ENCODE measurements at regions not wholly inside any gene's neighbourhood (a gene's known extent, or its start where the extent isn't known, plus 50 kb on each side); places are given as distances from the start of the nearest gene placed in this dataset.

DNA sequence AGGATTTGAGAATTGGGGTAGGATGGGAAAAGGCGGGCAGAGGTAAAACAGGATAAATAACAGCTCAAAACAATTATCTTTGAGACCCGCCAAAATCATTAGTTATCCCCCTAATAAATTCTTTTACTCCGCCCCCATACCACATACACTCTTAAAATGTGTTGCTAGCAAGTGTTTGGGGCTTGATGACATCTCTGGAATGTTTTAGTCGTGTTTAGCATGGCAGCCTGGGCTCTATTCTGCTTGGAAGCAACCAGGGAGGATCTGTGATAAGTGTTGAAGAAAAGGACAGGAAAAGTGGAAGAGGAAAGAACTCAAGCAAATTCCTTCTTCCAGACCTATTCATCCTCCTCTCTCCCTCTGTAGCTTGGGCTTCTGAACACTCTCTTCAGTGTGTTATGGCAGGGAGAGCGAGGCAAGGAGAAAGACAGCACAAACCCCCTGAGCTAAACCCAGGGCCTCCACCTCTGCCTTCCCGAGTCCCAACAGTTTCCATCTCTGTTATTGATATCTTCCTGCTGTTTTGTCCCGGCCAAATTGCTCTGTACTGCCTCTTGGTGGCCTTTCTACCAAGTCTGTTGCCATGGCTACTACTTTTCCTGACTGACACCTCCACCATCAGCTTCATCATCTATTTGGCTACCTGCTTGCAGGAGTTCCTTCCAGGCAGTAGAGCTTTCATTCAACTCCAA is 135.8 kb downstream of the RPL22L1 start:
- FAIRE-seq (no peak), DNase-seq (ENCODE audit: low spot score) (no peak)

DNA sequence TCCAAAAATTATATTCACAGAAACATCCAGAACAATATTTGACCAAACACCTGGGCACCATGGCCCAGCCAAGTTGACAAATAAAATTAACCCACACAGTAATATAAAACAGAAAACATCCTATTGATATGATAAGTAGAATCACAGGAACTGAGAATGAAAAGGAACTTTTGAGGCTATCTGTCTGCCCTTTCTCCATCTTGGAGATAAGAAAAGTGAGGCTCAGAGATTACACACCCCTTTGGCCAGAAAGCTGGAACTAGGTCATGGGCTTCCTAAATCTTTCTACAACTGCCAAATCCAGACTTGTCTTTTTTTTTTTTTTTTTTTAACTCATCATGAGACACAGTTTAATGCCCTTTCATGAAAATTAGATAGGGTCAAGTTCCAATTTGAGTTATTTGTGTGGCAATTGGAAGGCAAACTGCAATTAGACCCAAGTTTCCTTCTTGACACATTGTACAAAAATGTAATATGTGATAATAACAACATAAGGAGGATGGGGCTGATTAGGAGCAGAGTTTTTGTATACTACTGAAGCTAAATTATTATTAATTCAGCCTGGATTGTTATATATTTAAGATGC is 137.2 kb downstream of the RPL22L1 start:
- DNase-seq (ENCODE audit: low spot score) (no peak), FAIRE-seq (no peak)

DNA sequence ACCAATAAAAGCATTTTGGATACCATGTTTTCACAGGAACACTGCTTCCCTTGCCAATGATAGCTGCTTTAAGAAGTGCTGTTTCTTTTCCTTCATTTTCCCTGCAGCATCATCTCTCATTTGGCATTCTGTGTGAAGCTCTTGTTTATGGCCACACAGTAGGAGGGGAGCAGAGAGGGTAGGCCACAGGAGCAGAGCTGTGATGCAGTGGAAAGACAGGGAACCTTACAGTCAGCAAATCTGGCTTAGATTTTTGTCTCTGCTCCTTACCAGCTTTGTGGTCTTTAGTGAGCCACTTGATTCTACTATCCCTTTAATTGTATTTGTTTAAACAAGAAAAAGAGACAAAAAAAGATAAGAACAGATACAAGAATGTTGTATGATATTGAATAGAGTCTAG is 138.7 kb downstream of the RPL22L1 start:
- DNase-seq (ENCODE audit: low spot score) (no peak), FAIRE-seq (no peak)

DNA sequence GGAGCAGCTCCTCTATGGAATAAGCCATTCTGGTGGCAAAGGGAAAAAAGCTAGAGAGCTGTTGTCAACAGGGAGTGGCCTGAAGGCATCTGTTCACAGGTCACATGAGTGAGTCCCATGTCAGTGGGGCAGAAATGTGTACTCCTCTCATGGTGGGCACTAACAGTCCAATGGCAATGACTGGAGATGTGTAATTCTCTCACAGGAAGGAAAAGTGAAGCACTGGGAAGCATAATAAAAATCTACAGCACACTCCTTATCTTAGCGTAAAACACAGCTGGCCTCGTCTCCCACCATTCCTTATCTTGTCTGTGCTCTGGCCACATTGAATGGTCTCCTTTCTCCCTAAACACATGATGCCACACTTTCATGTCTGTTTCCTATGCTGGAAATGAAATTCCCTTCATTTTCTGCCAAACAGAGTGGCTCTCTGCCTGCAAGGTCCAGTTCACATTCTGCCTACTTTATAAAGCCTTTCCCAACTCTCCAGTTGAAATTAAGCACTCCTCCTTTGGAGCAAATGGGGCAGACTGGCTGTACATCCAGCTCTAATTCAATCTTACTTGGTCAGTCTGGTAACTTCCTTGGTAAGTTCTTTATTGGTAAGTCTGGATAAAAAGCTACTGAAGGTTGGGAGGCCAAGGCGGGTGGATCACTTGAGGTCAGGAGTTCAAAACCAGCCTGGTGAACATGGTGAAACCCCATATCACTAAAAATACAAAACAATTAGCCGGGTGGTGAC is 139.8 kb downstream of the RPL22L1 start:
- FAIRE-seq = no peak

DNA sequence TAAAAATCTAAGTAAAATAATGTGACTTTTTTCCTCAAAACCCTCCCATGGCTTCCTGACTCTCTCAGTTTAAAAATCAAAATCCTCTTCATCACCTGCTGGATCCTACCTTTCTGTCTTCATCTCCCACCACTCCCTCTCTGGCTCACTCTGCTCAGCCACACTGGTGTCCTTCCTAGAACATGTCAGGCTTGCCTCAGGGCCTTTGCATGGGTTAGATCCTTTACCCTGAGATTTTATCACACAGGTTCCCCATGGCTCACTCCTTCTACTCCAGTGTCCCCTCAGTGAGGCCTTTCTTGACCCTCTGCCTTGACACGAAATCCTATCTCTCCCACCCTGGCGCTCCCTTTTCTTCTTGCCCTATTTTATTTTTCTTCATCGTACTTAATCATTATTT is 141.8 kb downstream of the RPL22L1 start:
- FAIRE-seq = no peak

More for the DNA sequence above, 139.8 kb downstream of the RPL22L1 start:
- no peak for DNase-seq (ENCODE audit: low spot score)

DNA sequence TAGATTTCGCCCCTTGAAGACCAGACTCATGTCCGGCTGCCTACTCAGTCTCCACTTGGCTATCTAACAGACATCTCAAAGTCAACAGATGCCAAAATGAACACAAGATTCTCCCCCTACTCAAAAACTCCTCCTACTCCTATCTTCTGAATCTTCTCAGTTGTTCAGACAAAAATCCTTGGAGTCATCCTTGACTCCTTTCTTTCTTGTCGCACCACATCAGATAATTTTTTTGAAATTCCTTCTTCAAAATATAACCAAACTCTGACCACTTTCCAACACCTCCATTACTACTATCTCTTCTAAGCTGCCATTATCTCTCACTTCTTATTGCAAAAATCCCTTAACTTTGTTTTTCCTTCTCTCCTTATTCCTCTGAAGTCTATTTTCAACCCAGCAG is 141.9 kb upstream of the SLC7A14 start:
- no peak for DNase-seq (ENCODE audit: low spot score)
- FAIRE-seq = no peak

More for the DNA sequence above, 141.8 kb downstream of the RPL22L1 start:
- DNase-seq (ENCODE audit: low spot score) = no peak

DNA sequence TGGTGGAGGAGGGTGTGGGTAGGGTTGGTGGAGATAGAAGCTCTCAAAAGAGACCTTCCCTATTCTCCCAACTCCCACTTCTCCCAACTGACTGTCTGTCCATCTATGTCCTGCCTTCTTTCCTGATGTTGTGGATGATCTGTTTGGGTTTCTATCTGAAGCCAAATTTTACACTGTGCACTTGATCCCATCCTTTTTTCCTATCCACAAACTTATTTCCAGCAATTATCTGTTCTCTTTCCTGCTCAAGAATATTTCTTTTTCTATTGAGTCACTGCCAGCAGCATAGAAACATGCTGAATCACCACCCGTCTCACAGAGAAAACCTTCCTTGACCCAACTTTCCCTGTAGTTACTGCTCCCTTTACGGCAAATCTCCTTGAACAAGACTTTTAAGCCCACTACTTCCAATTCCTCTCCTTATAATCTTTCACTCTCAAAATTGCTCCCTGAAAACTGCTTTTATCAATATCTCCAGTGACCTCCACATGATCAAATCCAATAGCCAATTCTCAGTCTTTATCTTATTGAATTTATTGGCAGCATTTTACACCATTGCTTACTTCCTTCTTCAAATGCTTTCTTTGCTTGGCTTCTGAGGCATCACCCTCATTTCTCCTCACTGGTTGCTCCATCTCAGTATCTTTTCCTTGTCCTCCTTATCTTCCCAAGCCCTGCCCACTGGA is 141.2 kb upstream of the SLC7A14 start:
- DNase-seq (ENCODE audit: low spot score) (peak; percentile 62), FAIRE-seq (no peak)

DNA sequence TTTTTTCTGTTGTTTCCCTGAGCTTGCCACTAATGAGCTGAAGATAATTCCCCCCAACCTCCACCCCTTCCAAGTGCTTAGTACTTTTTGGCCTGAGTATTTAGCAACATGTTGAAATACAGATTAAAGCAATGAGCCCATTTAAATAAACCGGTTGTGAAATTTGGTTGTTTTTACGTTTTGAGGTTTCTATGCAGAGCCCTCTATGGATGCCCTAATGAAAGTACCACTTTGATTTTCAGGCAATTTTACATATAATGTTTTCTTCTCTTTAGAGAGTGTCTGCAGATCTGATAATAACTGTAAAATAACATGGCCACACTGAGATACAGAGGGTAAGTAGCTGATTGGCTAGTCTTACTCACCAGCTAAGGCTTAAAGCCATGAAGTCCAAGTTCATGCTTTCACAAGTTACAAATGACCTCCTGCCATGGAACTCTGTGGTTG is 139.4 kb upstream of the SLC7A14 start:
- no peak for FAIRE-seq
- no peak for DNase-seq (ENCODE audit: low spot score)

DNA sequence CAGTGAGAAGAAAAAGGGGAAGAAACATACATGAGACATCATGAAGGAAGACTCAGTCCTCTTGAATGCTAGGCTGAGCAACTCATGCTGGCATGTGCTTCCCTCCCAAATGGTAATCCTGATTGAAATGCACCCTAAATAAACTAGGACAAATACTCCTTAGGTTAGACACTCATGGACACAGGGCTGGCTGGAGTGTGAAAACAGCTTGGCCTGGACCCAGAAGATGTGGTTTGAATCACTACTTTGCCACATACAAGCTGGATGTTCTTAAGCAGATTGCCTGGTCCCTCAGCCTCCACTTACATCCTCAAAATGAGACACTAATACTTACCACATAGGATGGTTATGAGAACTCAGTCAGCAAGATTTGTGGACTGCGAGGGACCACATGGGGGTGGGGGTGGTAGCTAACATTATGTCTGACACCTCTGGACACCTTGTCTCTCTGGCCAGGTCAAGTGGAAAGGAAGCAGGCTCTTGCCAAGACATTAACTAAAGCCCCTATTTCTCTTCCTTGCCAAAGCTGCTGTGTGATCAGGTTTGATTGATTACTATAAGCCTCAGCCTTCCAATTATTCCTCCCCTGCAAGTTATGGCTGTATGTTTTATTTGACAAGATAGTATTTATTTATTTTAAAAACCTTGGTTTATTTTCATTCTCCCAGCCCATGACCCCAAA is 138.9 kb upstream of the SLC7A14 start:
- FAIRE-seq (no peak), DNase-seq (ENCODE audit: low spot score) (no peak)

DNA sequence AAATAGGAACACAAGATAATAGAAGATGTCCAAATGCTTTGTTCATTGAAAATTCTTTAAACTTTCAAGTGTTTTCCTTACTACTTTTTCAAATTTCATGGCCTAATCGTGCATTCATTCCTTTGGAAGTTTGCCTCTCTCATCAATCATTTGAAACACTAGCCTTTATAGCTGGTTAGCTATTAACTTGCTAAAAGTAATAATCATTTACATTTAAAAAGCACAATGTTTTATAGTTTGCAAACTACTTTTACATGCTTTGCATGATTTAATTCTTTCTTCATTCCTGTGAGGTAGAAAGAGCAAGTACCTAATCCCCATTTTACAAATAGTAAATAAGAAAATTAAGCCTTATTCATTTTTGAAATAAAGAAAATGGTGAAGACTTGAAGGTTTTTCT is 137.4 kb upstream of the SLC7A14 start:
- FAIRE-seq (no peak), DNase-seq (ENCODE audit: low spot score) (no peak)

DNA sequence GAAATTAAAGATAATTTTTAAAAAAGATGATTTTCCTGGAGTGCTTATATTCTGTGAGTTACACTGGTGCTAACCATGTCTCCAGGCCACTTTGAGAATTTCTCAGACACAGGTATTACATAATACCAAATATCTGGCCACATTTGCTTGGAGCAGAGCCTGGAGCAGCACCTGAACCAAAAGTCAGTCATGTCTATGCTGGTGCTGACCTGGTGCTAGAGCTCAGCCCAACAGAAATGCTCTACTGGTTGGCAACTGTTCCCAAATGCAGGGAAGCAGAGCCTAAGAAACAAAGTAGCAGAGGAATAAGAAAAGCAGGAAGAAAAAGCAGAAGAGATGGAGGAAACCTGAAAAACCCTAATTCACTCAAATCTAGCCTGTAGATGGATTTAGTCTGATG is 135.7 kb upstream of the SLC7A14 start:
- no peak for FAIRE-seq
- no peak for DNase-seq (ENCODE audit: low spot score)

DNA sequence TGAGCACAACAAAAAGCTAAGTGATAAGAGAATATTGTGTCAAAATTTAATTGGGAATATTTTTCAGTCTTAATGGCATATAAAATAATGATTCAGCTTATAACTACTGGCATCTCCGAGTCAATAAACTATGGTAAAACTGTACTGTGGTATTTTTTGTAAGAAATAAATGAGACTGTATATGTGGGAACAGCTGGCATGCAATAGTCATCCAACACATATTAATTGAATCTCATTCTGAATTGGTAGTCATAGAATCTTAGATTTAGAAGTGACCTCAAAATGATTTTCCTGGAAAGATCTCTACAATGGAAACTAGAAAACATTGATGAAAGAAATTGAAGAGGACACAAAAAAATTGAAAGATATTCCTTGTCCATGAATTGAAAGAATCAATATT is 133.4 kb upstream of the SLC7A14 start:
- FAIRE-seq = no peak
- no peak for DNase-seq (ENCODE audit: low spot score)

DNA sequence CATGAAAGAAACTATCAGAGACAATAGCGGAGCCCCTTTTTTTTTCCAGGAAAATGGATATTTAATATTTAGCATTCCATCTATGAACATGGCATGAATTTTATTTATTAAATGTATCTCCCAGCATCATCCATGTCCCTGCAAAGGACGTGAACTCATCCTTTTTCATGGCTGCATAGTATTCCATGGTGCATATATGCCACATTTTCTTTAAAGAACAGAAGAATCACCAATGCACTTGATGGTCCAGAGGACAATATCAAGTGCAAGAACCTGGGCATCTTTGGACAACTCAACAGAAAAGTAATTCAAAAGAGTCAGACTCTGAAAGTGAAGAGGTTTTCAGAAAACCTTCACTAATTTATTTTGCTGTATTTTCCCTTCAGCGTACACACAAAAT is 133.0 kb upstream of the SLC7A14 start:
- FAIRE-seq = no peak
- no peak for DNase-seq (ENCODE audit: low spot score)

DNA sequence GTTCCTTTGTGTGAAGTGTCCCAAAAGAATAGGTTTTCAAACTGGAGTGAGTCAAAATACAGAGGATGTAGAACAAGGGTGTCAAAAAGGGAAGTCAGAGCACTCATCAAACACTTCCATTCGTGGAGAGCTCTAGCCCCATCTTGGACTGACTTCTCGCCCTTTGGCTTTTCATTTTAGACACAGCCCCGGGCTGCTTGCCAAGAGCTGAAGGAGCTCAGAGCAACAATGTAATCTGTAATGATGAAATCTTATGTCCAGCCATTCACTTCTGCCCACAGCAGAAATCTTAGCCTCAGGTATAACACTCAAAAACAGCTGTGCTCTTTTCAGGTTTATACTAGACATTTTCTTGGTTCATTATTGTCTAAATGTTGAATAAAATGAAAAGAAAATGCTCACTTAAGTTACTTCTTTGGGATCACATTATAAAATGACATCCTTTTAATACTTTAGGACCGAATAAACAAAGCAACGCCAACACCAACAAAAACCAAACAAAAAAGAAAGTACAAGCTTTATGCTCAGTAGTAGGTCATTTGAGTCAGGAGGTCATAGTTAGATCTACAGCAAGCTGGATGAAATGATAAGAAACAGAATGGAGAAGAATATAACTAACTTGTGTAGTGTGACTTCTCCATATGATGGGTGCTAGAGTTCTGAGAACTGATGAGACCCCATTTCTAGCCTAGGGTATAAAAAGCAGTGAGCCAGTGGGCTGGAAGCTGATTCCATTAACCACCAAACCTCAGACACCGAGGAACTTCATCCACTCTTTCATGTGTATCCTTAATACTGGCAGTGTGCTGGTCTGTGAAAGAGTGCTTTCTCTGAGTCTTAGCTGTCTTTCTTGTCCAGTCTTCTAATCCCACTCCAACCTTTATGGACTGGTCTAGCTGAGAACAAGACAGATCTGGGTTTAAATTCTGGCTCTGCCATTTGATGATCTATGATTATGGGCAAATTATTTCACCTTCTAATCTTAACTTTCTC is 131.8 kb upstream of the SLC7A14 start:
- no peak for DNase-seq (ENCODE audit: low spot score)
- FAIRE-seq = no peak

DNA sequence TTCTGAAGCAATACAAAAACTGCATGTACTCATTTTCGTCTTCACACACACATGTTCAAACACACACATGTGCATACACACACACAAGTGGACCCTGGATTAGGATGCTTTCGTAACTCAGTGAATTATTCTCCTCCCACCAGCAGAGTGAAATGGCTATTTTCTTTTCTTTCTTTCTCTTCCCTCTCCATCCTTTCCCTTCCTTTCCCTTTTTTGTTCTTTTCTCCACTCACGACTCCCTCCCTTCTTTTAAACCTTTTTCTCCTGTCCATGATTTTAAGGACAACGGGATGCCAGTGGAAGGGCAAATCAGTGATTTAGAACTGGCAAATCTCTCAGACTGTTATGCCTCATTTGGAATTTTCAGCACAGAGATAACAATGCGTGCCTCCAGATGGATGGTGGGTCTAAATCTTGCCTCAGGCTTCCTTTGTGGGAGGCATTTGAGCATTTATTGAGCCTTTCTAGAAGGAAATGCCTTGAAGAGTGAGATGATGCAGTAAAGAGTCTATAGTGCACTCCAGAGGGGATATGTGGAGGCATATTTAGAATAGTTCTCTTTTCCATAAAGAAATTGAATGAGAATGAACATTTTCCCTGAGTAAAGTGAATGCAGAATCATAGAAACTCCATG is 130.4 kb upstream of the SLC7A14 start:
- FAIRE-seq (no peak), DNase-seq (ENCODE audit: low spot score) (no peak)

DNA sequence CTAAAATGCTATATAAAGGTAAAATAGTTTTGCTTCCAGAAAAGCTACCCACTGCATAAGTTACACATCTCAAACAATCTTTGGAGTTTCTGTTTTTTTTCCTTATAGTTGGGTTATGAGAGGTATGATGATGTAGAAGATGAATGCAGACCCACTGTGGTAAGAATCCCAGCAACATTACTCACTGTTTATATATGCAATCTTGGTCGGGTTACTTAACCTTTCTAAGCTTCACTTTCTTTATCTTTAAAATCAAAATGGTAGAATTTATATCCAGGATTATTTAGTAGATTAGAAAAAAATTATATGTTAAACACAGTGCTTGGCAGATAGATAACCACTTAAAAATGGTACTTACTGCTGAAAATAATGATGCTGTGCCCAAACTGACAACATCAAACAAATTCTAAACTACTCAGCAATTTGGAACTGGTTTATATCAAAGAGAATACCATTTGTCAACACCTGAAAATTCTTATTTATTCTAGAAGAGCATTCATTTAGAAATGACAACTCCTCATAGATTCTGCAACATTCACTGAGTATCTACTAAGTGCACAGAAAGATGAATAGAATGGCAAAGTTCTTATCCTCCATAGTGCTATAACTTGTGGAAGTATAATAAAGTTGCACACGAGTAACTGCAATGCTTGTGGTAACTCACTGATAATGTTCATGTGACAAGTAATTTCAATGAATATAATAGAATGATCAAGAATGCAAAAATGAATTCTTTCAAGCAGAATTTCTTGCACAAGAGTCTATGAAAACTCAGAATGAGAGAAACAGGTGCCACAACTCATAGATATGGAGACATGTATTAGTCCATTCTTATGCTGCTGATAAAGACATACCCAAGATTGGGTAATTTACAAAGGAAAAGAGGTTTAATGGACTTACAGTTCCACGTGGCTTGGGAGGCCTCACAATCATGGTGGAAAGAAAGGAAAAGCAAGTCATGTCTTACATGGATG is 129.0 kb upstream of the SLC7A14 start:
- DNase-seq (ENCODE audit: low spot score) (no peak), FAIRE-seq (no peak)

DNA sequence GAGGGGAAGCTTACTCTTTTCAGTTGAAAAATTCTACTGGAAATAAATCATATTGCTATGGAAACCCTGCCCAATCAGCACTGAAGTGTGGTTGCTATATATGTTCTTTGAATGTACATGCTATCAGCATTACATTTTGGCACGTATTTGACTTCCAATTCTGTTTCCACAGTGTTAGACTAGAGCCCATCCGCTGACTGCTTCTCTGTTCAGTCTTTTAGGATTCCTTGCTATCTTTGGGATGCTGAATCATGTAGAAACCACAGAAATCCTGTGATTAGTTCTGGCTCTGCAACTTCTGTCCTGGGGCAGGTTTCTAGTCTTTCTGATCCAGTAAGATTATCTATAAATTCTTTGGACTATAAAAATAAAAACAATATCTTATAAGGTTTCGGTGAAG is 128.2 kb upstream of the SLC7A14 start:
- DNase-seq (ENCODE audit: low spot score) (no peak), FAIRE-seq (no peak)

DNA sequence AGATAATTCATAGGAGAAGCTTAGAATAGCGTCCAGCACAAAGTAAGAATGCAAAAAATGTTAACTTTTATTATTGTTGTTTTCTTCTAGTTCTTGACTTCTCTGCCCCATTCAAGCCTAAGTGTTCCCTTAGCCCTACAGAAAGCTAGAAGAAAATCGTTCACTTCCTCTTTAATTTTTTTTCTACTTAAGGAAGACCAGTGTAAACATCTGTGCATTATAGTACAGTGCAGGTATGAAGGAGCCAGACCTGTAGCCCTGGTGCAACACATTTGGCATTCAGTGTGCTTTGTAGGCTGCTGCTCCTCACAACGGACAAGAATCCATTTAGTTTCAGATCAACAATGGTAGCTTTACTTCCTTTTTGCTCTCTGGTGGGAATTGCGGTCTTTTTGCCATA is 127.8 kb upstream of the SLC7A14 start:
- FAIRE-seq = no peak

DNA sequence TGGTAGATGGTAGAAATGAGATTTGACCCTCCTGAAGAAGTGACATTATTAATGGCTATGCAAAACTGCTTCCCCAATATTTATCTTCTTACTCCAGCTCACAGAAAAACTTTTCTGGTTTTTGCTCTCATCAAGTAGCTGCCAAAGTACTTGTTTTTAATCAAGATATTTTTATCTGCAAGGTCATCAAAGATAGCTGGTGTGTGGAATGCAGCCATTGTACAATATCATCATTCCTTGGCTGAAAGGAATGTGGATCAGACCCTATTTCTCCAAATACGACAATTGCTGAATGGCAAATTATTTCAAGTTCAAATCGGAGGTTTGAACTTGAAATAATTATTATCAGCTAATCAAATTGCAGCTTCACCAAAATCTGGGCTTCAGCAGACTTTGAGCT is 126.9 kb upstream of the SLC7A14 start:
- FAIRE-seq = no peak
- no peak for DNase-seq (ENCODE audit: low spot score)

More for the DNA sequence above, 127.8 kb upstream of the SLC7A14 start:
- DNase-seq (ENCODE audit: low spot score) = no peak

Measured in urothelium cell line (cell line).